ENCODE measurements at regions not wholly inside any gene's neighbourhood (a gene's known extent, or its start where the extent isn't known, plus 50 kb on each side); places are given as distances from the start of the nearest gene placed in this dataset.
A peak's percentile ranks its signal among the peaks of the same experiment; 100 is the strongest.

DNA sequence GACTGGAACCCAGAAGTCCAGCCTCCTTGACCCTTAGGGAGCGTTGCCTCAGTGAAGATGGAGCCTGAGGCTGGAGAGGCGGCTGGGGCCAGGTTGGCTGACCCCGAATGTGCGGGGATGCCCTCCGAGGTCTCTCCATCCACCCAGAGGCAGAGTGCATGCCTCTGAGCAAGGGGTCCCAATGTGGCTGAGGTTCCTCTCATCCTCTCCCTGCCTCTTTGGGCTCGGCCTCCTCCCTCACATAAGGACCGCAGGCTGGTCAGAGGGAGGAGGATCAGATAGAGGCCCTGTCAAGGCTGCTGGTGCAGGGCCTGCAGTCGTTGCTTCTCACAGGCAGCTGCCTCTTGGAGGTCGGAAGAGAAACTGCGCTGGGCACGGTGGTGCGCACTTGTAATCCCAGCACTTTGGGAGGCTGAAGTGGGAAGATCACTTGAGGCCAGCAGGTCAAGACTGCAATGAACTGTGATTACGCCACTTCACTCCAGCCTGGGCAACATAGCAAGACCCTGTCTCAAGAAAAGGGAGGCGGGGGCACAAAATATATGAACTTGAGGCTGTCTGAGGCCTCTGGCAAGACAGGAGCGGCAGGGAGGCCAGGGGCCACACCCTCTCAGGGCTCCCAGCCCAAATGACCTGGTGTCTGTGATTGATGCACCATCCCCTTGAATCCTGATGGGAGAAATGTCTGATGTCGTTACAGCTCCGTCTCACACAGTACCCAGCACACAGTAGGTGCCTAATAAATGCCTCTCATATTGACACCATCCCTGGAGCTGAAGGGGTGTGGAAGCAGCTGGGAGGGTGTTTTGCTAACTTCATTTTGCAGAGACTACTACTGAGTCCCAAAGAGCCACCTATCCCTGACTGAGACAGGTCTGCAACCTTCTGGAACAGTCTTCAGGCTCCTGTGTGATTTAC lies 220.1 kb upstream of the GSE1 start:
- TF ChIP-seq, protein P1, sequence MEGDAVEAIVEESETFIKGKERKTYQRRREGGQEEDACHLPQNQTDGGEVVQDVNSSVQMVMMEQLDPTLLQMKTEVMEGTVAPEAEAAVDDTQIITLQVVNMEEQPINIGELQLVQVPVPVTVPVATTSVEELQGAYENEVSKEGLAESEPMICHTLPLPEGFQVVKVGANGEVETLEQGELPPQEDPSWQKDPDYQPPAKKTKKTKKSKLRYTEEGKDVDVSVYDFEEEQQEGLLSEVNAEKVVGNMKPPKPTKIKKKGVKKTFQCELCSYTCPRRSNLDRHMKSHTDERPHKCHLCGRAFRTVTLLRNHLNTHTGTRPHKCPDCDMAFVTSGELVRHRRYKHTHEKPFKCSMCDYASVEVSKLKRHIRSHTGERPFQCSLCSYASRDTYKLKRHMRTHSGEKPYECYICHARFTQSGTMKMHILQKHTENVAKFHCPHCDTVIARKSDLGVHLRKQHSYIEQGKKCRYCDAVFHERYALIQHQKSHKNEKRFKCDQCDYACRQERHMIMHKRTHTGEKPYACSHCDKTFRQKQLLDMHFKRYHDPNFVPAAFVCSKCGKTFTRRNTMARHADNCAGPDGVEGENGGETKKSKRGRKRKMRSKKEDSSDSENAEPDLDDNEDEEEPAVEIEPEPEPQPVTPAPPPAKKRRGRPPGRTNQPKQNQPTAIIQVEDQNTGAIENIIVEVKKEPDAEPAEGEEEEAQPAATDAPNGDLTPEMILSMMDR (IDR thresholded peaks at IDR 0.05; ENCODE audit: unreplicated experiment) = no peak
- Mint-ChIP-seq H3K36me3 (ENCODE audit: insufficient read depth) (no peaks in the 10 kb centered on the region), H3K4me1 (ENCODE audit: low read depth) (no peaks in the 10 kb centered on the region), H3K4me3 (ENCODE audit: low read depth) (no peak overlapping the region), H3K27me3 (peaks cover 14% of the 10 kb centered on the region), H3K9me3 (ENCODE audit: low read depth) (no peaks in the 10 kb centered on the region), H3K27ac (no peak overlapping the region)
- no peak for DNase-seq (ENCODE audit: low spot score, unreplicated experiment)

DNA sequence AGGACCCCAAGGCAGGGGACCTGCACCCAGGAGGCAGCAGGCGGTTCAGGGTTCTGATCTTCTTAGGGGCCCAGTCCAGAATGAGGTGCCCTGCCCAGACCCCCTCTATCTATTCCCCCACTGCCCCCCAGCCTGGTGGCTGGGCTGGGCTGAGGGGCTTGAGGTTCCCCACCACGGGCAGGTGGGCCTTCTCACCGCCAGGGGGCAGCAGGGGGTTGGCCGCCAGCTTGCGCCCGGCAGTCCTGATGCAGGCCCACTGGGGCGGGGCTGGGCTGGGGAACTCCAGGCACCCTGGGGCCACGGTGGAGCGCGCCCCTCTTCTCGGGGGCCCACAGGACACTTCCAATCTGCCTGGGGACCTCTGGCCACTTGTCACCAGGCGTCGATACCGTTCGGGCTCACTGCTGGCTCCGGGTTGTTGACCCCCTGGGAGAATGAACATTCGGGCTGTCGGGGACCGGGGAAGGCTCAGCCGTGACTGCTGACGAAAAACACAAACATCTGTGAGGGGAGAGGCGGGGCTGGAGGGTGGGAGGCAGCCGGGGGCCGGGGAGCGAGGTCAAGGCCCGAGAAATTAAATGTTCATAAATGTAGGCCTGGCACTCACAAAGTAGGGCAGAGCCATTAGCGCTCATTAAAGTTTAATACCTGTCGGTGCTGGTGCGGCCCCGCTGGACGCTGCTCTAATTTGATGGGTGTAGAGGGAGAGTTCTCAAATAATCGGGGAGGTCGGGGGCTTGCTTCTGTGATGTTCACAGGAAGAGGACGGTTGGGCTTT lies 219.3 kb upstream of the GSE1 start:
- no peaks in the 10 kb centered on the region for H3K4me1 Mint-ChIP-seq (ENCODE audit: low read depth)
- H3K36me3 Mint-ChIP-seq (ENCODE audit: insufficient read depth) = no peaks in the 10 kb centered on the region
- TF ChIP-seq, protein P1 (IDR thresholded peaks at IDR 0.05; ENCODE audit: unreplicated experiment) = peak; percentile 95
- no peaks in the 10 kb centered on the region for H3K9me3 Mint-ChIP-seq (ENCODE audit: low read depth)
- H3K4me3 Mint-ChIP-seq (ENCODE audit: low read depth) = no peak overlapping the region
- H3K27me3 Mint-ChIP-seq = peaks cover 15% of the 10 kb centered on the region
- no peak overlapping the region for H3K27ac Mint-ChIP-seq
- peak; percentile 81 for DNase-seq (ENCODE audit: low spot score, unreplicated experiment)

DNA sequence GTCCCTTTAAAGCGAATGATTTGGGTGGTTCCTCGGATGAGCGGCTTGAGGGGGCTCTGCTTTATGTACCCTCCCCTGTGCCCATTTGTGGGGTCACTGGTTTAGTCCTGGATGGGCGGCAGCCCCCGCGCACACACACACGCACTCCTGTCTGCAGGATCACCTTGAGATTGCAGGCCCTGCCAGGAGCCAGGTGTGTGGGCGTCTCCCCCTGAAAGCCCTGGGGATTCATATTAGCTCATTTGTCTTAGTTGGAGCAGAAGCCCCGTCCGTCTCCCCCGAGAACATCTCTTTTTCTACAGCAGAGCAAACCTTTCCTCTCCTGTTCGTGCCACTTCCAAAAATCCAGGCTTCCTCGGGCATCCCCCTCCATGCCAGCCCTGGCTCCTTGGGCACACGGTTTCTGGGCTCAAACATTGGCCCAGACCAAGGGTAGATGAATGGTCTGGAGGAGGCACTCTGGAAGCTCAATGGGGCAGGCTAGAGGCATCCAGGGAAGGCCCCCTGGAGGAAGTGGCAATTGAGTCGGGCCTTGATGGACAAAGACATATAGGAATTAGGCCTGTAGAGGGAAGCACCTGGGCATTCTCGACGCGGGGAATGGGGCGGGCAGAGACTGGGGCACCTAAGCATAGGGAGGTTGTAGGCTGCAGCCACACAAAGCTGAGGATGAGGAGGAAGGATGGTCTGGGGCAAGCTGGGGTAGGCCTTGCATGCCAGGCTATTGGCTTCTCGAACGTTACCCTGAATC lies 218.5 kb upstream of the GSE1 start:
- Mint-ChIP-seq H3K4me1 (ENCODE audit: low read depth) (no peaks in the 10 kb centered on the region), H3K27me3 (peaks cover 15% of the 10 kb centered on the region), H3K4me3 (ENCODE audit: low read depth) (no peak overlapping the region), H3K36me3 (ENCODE audit: insufficient read depth) (no peaks in the 10 kb centered on the region), H3K27ac (no peak overlapping the region), H3K9me3 (ENCODE audit: low read depth) (no peaks in the 10 kb centered on the region)
- DNase-seq (ENCODE audit: low spot score, unreplicated experiment) = no peak
- TF ChIP-seq, protein P1 (IDR thresholded peaks at IDR 0.05; ENCODE audit: unreplicated experiment) = no peak

DNA sequence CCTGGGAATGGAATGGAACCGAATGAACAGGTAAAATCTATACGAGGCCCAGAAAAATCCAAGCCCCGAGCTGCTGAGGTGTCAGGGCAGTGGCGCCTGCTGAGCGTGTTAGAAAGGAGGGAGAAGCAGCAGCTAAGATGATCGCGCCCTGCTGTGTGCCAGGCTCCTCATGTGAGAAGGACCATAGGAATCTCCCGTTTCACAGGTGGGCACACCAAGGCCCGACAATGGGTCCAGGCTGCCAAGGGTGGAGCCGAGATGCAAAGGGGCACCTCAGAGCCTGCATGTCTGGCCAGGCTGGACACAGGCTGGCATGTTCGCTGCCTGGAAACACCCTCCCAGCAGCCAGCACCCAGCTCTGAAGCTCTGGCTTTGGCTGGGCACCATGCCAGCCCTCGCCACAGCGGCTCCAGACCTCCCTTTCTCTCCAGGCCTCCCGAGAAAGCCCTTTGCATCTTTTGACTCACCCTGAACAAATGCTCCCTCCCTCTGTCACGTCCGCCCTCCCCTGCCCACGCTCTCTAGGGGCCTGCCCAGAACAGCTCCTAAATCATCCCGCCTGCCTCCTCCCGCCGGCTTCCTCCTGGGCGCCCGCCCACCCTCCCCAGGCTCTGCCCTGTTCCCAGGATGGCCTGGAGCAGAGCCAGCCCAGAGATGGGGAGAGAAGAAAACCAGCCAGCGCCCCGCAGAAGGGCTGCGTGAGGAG lies 217.8 kb upstream of the GSE1 start:
- no peak overlapping the region for H3K4me3 Mint-ChIP-seq (ENCODE audit: low read depth)
- H3K36me3 Mint-ChIP-seq (ENCODE audit: insufficient read depth) = no peaks in the 10 kb centered on the region
- H3K4me1 Mint-ChIP-seq (ENCODE audit: low read depth) = no peaks in the 10 kb centered on the region
- peaks cover 15% of the 10 kb centered on the region for H3K27me3 Mint-ChIP-seq
- TF ChIP-seq, protein P1 (IDR thresholded peaks at IDR 0.05; ENCODE audit: unreplicated experiment) = no peak
- H3K27ac Mint-ChIP-seq = no peak overlapping the region
- H3K9me3 Mint-ChIP-seq (ENCODE audit: low read depth) = no peaks in the 10 kb centered on the region
- no peak for DNase-seq (ENCODE audit: low spot score, unreplicated experiment)
